AG09319 (cell line): ENCODE measurements at regions not wholly inside any gene's neighbourhood (a gene's known extent, or its start where the extent isn't known, plus 50 kb on each side); places are given as distances from the start of the nearest gene placed in this dataset.

Source experiments
- DNase-seq: peaks from one replicate; pipeline ENCODE4 v3.0.0-alpha.2; 2010; ENCODE audit warnings: low read depth; ENCODE audit errors: extremely low read depth
- TF ChIP-seq, protein P1 (sequence below): IDR thresholded peaks from 2 replicates; pipeline ENCODE4 v1.5.1; 2011; ENCODE audit warnings: low read depth, mild to moderate bottlenecking, inconsistent platforms, low read length, moderate library complexity

- TF ChIP-seq, protein P1, sequence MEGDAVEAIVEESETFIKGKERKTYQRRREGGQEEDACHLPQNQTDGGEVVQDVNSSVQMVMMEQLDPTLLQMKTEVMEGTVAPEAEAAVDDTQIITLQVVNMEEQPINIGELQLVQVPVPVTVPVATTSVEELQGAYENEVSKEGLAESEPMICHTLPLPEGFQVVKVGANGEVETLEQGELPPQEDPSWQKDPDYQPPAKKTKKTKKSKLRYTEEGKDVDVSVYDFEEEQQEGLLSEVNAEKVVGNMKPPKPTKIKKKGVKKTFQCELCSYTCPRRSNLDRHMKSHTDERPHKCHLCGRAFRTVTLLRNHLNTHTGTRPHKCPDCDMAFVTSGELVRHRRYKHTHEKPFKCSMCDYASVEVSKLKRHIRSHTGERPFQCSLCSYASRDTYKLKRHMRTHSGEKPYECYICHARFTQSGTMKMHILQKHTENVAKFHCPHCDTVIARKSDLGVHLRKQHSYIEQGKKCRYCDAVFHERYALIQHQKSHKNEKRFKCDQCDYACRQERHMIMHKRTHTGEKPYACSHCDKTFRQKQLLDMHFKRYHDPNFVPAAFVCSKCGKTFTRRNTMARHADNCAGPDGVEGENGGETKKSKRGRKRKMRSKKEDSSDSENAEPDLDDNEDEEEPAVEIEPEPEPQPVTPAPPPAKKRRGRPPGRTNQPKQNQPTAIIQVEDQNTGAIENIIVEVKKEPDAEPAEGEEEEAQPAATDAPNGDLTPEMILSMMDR, result no peak
- no peak for DNase-seq
Measured at GRCh38 chr2:144605231-144605840, 85.4 kb upstream of the ZEB2 start.

DNA sequence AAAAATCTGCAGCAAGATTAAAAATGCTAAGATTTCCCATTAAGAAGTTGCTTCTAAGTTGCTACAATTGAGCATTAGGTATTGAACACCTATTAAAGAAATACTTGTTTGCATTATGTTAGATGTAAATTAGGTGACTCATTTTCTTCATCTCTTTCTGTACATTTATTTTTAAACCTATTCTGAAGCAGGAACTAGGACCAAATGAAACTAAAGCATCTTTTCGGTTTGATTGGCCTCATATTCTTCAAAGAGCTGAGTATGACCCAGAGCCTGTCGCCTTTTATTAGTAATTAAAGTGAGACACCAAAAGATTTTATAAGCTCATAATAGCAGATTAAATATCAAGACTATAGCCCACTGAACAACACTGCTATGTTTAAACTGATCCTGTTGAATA is 83.4 kb upstream of the ZEB2 start:
- DNase-seq, result no peak
- TF ChIP-seq, protein P1, result no peak

GRCh38 chr2:144598906-144599305 is 79.0 kb upstream of the ZEB2 start:
- TF ChIP-seq, protein P1, result no peak
- DNase-seq, result no peak

DNA sequence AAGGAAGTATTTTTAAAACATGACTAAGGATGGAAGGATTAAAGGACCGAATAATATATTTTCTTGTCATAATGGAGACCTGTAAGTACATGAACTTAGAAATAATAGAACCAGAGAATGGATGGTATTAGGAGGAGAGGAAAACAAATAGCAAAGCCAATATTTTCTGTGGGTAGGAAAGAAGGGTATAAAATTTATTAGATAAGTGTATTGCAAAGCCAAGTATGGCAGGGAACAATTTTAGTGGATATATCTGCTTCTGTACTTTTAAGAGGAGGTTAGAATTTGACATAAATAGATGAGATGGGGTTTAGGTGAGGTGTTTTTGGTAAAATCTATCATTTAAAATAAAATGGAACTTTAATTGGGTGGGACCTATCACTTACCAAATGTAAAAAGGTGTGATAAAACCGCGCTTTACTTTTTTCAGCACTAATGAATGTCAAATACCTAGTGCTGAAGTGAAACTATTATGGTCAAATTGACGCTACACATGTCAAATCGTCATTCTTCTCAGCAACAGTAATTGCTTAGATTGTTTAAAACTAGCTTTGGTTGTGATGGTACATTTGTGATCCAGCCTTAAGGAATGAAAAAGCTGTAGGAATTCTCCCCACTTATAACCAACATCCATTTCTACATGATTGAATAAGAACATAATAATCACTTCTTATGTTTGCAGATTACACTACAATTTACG is 78.1 kb upstream of the ZEB2 start:
- TF ChIP-seq, protein P1, result no peak
- DNase-seq, result no peak

GRCh38 chr2:144597388-144597787 is 77.5 kb upstream of the ZEB2 start:
- no peak for DNase-seq
- TF ChIP-seq, protein P1, result no peak

DNA sequence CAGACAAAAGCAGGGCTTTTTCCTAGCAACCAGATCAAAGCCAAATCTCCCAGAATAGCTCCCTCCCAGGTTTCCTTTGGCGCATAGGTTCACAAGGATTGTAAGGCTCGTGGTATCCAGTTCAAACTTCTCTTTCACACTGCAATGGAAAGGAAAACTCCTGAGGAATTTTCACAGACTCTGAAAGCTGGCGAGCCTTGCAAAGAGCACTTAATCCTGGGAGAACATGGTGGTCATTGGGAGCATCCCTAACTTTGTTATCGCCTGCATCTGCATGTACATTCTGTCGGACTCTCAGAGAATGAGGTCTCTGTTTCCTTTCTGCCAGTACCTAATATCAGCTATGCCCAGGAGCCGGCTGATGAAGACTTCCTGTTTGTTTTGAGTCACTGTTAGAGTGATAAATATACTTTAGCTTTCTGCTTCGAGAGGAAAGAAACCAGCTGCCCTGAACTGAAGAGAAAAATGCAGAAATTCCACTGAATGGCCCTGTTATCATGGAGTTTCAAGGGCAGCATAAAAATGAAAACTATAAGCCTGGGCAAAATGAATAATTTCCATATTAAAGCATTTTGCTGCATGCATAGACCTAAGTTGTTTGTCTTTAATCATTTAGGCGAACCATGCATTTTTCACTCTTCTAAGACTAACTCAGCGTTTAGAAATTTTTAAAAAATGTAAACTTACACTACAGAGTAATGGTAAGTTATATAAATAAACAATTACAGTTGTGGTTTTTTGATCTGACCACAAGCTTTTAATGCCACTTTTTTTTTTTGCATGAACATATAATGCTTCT is 76.4 kb upstream of the ZEB2 start:
- TF ChIP-seq, protein P1, result no peak

DNA sequence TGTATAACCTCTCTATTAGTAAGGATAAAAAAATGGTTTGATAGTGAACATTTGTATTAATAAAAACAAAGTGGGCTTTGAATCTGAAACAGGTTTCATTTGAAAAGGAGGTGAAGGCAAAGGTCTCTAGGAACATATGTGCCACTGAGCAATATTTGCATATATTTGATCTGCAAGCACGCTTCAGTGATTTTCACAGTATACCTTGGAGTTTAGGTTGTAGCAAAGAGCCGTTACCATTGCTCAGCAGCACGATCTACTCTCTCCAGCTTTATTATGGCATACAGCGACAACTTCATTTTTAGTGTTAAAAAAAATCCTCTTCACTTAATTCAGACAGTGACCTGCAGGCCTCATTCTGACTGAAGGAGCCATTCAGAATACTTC is 75.8 kb upstream of the ZEB2 start:
- DNase-seq, result no peak
- TF ChIP-seq, protein P1, result no peak

More for the DNA sequence above, 76.4 kb upstream of the ZEB2 start:
- DNase-seq, result no peak
